Stomach (tissue), 8 donors: ENCODE measurements at regions not wholly inside any gene's neighbourhood (a gene's known extent, or its start where the extent isn't known, plus 50 kb on each side); places are given as distances from the start of the nearest gene placed in this dataset.
A peak's percentile ranks its signal among the peaks of the same experiment; 100 is the strongest.

Experiments
- DNase-seq, 2 donors: peaks; one replicate each; pipeline versions ENCODE4 v3.0.0 to v3.0.0-alpha.2; 2013 to 2019
- H3K27ac ChIP-seq, 5 donors: fragments of 200-600 bp in 4 of 5; sonication (generic) in 4 of 5; one replicate each; pipeline ENCODE4 v1.5.1; 2013 to 2019; ENCODE audit warnings: mild to moderate bottlenecking in 1 of 5, moderate library complexity in 1 of 5
- H3K27me3 ChIP-seq, 3 donors: fragments of 200-600 bp; sonication (generic); one replicate each; pipeline ENCODE4 v1.5.1; 2017 to 2019; ENCODE audit warnings: mixed run types in 1 of 3
- H3K36me3 ChIP-seq, 4 donors: fragments of 200-600 bp; sonication (generic); 1 replicate in 3 of 4; 2 replicates in 1 of 4; pipeline ENCODE4 v1.5.1; 2016 to 2019
- H3K4me1 ChIP-seq, 4 donors: fragments of 200-600 bp; sonication (generic); one replicate each; pipeline ENCODE4 v1.5.1; 2016 to 2019
- H3K4me3 ChIP-seq, 4 donors: fragments of 200-600 bp; sonication (generic) in 3 of 4; one replicate each; pipeline ENCODE4 v1.5.1; 2016 to 2019; ENCODE audit warnings: mild to moderate bottlenecking in 1 of 4
- H3K9me3 ChIP-seq, 4 donors: fragments of 200-600 bp; sonication (generic); one replicate each; pipeline ENCODE4 v1.5.1; 2016 to 2019
- EP300 ChIP-seq: sonication (generic); formaldehyde crosslinking; IDR thresholded peaks from one replicate; pipeline ENCODE4 v1.6.1; 2017; ENCODE audit warnings: antibody characterized with exemption
- POLR2A ChIP-seq, 4 donors: fragments of 450-650 bp; IDR thresholded peaks; one replicate each; pipeline ENCODE4 v1.6.1; 2016; ENCODE audit warnings: antibody characterized with exemption in 4 of 4, control low read depth in 2 of 4, mild to moderate bottlenecking in 1 of 4, moderate library complexity in 1 of 4
- POLR2AphosphoS5 ChIP-seq, 3 donors: sonication (generic); formaldehyde crosslinking; IDR thresholded peaks; one replicate each; pipeline ENCODE4 v1.6.1; 2016; ENCODE audit warnings: antibody characterized with exemption in 3 of 3
- WGBS, 5 donors: extraction: QIAGEN DNeasy Blood & Tissue Kit in 3 of 5; methylation state at CpG; one replicate each; pipeline versions ENCODE4 v1.1.5 to v1.1.7; 2013 to 2018; 5-methylcytosine and 5-hydroxymethylcytosine counted together
- intact Hi-C: fragments of 100-400 bp; cut with DNase I; formaldehyde crosslinking; loops from one replicate; pipeline ENCODE4 v1.15.1; 2023; ENCODE audit warnings: low total_unique reads
- TF ChIP-seq, protein P1 (sequence below), 7 experiments: fragments of 450-650 bp in 4 of 7; fragments of 200-600 bp in 3 of 7; sonication (generic) in 3 of 7; IDR thresholded peaks; one replicate each; pipeline ENCODE4 v1.5.1; 2016 to 2019; ENCODE audit warnings: antibody characterized with exemption in 7 of 7, control low read depth in 2 of 7, mild to moderate bottlenecking in 1 of 7
- donor health status: healthy with polysubstance abuse.
- donor health status: Bipolar disorder and iron deficiency.
- donor health status: healthy.

DNA sequence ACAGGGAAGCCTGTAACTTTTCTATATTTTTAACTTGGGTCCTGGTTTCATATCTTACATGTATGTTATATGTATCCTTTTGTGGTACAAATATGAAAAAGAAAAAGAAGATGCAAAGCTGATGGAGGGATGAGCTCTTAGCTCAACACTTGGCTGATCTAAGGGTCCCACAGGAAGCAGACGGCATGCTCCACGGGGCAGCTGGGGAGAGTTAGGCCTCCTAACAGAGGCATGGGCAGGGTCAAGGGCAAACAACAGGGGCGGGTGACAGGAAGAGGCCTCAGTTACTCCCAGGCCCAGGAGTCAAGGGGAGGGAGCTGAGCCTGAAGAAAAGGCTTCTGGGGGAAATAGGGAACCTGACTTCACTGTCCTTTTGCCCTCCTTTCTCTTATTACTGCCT, 287.2 kb downstream of the ZSWIM6 start:
- Histone ChIP-seq H3K36me3 (no peaks in the 10 kb centered on the region), H3K4me1 (peaks cover 18 to 36% (median 21%) of the 10 kb centered on the region in 4 donors), H3K27ac (peak overlapping the region in 4 of 5 donors; percentile 46 to 89 (median 60)), H3K9me3 (no peaks in the 10 kb centered on the region), H3K27me3 (no peaks in the 10 kb centered on the region), H3K4me3 (no peak overlapping the region)
- 83 to 89% (median 84%) methylated on average over 3 of the region's 3 CpGs for WGBS, 5 donors
- no peak for DNase-seq
- intact Hi-C loops: no loop called here
- TF ChIP-seq EP300 (no peak), POLR2A (IDR thresholded peaks at IDR 0.05) (no peak), POLR2AphosphoS5 (IDR thresholded peaks at IDR 0.05) (no peak)
- TF ChIP-seq, protein P1, sequence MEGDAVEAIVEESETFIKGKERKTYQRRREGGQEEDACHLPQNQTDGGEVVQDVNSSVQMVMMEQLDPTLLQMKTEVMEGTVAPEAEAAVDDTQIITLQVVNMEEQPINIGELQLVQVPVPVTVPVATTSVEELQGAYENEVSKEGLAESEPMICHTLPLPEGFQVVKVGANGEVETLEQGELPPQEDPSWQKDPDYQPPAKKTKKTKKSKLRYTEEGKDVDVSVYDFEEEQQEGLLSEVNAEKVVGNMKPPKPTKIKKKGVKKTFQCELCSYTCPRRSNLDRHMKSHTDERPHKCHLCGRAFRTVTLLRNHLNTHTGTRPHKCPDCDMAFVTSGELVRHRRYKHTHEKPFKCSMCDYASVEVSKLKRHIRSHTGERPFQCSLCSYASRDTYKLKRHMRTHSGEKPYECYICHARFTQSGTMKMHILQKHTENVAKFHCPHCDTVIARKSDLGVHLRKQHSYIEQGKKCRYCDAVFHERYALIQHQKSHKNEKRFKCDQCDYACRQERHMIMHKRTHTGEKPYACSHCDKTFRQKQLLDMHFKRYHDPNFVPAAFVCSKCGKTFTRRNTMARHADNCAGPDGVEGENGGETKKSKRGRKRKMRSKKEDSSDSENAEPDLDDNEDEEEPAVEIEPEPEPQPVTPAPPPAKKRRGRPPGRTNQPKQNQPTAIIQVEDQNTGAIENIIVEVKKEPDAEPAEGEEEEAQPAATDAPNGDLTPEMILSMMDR (IDR thresholded peaks at IDR 0.05): no peak

DNA sequence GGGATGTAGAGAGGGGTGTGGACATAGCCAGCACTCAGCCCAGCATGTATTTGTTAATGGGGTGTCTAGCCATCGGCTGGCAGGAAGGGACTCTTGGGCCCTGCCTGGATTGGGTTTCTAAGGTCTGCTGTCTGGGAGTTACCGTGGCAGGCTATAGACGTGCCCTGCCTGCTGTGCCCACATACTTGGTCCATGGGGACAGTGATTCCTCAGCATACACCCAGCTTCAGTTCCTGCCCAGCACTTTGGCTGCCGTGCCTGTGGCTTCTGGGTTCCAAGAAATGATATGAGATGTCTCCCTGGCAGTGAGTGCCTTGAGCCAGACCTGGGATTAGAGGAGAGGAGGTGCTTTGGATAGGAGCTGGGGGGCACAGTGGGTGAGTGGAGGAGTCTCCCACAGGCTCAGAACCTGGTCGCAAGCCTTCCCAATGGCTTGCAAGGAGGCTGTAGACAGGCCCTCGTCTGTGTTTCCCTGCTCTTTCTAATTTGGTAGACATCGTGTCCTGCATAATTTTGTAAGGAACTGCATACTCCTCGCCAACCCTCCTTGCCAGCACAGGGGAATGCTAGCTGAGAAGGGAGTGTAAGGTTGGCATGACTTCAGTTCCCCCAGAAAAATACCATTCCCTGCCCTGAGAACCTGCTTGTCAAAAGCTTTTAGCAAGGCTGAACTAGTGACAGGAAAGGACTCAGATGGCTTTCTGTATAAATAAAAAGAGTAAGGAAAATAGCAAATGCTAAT, 287.9 kb downstream of the ZSWIM6 start:
- DNase-seq: no peak
- WGBS, 5 donors: 48 to 67% (median 57%) methylated on average over 7 to 8 of the region's 8 CpGs
- Histone ChIP-seq H3K4me1 (peaks cover 21 to 41% (median 25%) of the 10 kb centered on the region in 4 donors), H3K36me3 (no peaks in the 10 kb centered on the region), H3K4me3 (no peak overlapping the region), H3K27ac (peak overlapping the region in 4 of 5 donors; percentile 46 to 89 (median 60)), H3K27me3 (no peaks in the 10 kb centered on the region), H3K9me3 (no peaks in the 10 kb centered on the region)
- TF ChIP-seq POLR2A (IDR thresholded peaks at IDR 0.05) (no peak), POLR2AphosphoS5 (IDR thresholded peaks at IDR 0.05) (no peak), EP300 (no peak)
- TF ChIP-seq, protein P1 (IDR thresholded peaks at IDR 0.05): no peak
- intact Hi-C loops: no loop called here

DNA sequence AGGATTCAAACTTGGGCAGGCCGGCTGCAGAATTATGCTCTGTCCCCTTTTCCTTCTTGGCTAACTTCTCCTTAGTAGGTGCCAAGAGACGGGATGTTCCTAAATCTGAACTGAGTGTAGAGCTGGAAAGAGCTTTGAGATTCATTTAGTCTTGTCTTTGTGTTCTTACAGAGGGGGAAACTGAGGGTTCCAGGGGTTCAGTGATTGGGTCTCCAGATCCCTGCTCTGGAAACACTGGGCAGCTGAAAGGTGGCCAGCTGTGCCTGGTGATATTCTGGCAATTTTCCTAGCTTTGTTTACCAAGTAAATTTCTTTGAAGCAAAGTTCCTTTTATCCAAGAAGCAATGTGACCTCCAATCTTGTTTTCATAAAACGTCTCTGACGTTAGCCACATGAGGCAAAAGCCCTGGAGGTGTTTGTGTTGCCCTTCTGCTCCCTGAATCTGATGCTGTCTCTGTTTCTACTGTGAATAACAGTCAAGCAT, 288.7 kb downstream of the ZSWIM6 start:
- Histone ChIP-seq H3K36me3 (no peaks in the 10 kb centered on the region), H3K9me3 (no peaks in the 10 kb centered on the region), H3K4me3 (no peak overlapping the region), H3K27me3 (no peaks in the 10 kb centered on the region), H3K27ac (peak overlapping the region; percentile 46 to 89 (median 52)), H3K4me1 (peaks cover 27 to 48% (median 32%) of the 10 kb centered on the region in 4 donors)
- 12 to 37% (median 23%) methylated on average over 4 of the region's 4 CpGs for WGBS, 5 donors
- no peak for TF ChIP-seq POLR2A (IDR thresholded peaks at IDR 0.05)
- intact Hi-C loops: no loop called here
- peak; percentile 56 to 63 for DNase-seq

DNA sequence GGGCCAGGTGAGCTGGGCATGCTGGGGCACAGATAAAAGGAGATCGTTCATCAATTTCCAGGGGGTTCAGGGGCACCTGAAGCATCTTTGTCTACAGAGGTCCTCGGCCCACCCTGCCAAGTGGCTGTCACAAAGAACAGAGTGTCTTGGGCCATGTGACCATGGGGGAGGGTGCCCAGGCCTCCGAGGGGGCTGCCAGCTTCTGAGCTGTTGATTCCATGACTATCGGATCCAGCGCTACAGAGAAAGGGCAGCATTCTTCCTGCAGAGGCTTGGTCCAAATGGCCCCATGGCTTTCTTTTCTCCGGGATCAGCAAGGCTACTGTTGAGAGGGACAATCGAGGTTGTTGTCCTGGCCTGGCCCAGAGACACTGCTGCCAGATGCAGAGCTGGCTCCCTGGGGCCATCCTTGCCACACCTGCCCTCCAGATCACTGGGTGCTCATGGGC, 289.2 kb downstream of the ZSWIM6 start:
- peak overlapping the region; percentile 46 to 89 (median 52) for H3K27ac ChIP-seq
- DNase-seq: peak in 1 of 2 donors; percentile 55
- peaks cover 31 to 53% (median 37%) of the 10 kb centered on the region in 4 donors for H3K4me1 ChIP-seq
- no peaks in the 10 kb centered on the region for H3K36me3 ChIP-seq
- no peaks in the 10 kb centered on the region for H3K27me3 ChIP-seq
- TF ChIP-seq POLR2A (IDR thresholded peaks at IDR 0.05) (no peak), POLR2AphosphoS5 (IDR thresholded peaks at IDR 0.05) (no peak), EP300 (peak; percentile 28)
- TF ChIP-seq, protein P1 (IDR thresholded peaks at IDR 0.05): no peak
- H3K9me3 ChIP-seq: no peaks in the 10 kb centered on the region
- WGBS, 5 donors: 50 to 83% (median 68%) methylated on average over 7 of the region's 7 CpGs
- H3K4me3 ChIP-seq: no peak overlapping the region
- intact Hi-C loops: no loop called here

DNA sequence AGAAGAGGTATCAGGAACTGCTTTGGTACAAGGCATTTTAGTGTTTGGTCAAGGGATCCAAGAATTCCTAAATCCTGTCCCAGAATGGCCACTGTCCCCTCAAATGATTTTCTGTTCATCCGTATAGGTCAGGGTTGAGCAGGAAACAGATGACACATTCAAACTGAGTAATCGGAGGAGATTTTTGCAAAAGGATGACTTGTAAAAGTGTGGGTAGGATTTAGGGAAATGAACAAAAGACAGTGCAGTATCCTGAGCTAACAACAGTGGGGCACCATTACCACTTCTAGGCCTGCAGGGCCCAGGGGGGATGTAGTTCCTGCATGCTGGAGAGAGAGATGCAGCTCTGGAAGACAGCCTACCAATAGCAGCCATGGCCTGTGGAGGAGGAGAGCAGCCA, 290.1 kb downstream of the ZSWIM6 start:
- Histone ChIP-seq H3K4me1 (peaks cover 34 to 60% (median 43%) of the 10 kb centered on the region in 4 donors), H3K27ac (peak overlapping the region in 1 of 5 donors; percentile 89), H3K27me3 (no peaks in the 10 kb centered on the region), H3K4me3 (no peak overlapping the region), H3K9me3 (no peaks in the 10 kb centered on the region), H3K36me3 (no peaks in the 10 kb centered on the region)
- TF ChIP-seq POLR2A (IDR thresholded peaks at IDR 0.05) (no peak), POLR2AphosphoS5 (IDR thresholded peaks at IDR 0.05) (no peak), EP300 (no peak)
- TF ChIP-seq, protein P1 (IDR thresholded peaks at IDR 0.05): no peak
- intact Hi-C loops: no loop called here
- WGBS, 5 donors: 84 to 94% (median 93%) methylated on average over 2 of the region's 2 CpGs
- no peak for DNase-seq
